HFF-Myc (cell line): ENCODE measurements at regions not wholly inside any gene's neighbourhood (a gene's known extent, or its start where the extent isn't known, plus 50 kb on each side); places are given as distances from the start of the nearest gene placed in this dataset.

Experiments
- DNase-seq: peaks from one replicate; pipeline ENCODE4 v3.0.0-alpha.2; 2011; ENCODE audit warnings: low read depth; ENCODE audit errors: extremely low read depth
- H3K4me3 ChIP-seq: replicated peaks from 2 replicates; pipeline ENCODE4 v1.5.1; 2011; ENCODE audit warnings: low read depth, mild to moderate bottlenecking, control low read depth, low read length
- TF ChIP-seq, protein P1 (sequence below): IDR thresholded peaks from 2 replicates; pipeline ENCODE4 v1.5.1; 2012; ENCODE audit warnings: mild to moderate bottlenecking, low read depth, low read length, control low read depth; ENCODE audit errors: missing control alignments

DNA sequence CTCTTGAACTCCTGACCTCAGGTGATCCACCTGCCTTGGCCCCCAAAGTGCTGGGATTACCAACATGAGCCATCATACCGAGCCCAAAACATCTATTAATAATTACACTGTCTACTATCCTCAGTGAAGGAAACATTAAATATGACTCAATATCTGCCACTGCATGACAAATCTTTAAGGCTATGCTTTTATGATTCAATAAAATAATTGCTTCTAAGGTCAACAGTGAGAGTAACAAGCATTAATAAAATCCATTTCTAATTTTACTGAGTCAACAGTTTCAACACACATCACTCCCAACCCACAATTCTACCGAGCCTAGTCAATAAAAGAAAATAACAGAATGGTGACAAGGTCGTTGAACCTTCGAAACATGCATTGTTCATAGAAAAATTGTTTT lies 125.5 kb upstream of the CHRM3 start:
- TF ChIP-seq, protein P1, sequence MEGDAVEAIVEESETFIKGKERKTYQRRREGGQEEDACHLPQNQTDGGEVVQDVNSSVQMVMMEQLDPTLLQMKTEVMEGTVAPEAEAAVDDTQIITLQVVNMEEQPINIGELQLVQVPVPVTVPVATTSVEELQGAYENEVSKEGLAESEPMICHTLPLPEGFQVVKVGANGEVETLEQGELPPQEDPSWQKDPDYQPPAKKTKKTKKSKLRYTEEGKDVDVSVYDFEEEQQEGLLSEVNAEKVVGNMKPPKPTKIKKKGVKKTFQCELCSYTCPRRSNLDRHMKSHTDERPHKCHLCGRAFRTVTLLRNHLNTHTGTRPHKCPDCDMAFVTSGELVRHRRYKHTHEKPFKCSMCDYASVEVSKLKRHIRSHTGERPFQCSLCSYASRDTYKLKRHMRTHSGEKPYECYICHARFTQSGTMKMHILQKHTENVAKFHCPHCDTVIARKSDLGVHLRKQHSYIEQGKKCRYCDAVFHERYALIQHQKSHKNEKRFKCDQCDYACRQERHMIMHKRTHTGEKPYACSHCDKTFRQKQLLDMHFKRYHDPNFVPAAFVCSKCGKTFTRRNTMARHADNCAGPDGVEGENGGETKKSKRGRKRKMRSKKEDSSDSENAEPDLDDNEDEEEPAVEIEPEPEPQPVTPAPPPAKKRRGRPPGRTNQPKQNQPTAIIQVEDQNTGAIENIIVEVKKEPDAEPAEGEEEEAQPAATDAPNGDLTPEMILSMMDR, result no peak
- no peak overlapping the region for H3K4me3 ChIP-seq
- DNase-seq, result no peak

DNA sequence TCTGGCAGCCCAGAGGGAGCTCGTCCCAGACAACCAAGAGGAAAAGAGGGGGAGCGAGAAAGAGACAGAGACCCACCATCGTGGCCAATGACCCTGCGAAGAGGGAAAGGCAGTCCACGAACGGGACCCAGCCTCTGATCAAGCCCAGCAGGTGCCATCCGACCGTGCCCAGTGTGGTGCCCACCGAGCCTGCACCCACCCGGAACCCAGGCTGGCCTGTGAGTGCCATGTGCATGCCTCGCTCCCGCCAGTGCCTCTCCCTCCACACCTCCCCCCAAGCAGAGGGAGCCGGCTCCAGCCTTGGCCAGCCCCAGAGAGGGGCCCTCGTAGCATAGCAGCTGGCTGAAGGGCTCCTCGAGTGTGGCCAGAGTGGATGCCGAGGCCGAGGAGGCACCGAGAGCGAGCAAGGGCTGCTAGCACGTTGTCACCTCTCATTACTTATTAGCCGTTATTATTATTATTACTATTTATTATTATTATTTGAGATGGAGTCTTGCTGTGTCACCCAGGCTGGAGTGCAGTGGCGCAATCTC lies 130.7 kb upstream of the CHRM3 start:
- H3K4me3 ChIP-seq, result no peak overlapping the region
- TF ChIP-seq, protein P1, result no peak
- DNase-seq, result no peak

DNA sequence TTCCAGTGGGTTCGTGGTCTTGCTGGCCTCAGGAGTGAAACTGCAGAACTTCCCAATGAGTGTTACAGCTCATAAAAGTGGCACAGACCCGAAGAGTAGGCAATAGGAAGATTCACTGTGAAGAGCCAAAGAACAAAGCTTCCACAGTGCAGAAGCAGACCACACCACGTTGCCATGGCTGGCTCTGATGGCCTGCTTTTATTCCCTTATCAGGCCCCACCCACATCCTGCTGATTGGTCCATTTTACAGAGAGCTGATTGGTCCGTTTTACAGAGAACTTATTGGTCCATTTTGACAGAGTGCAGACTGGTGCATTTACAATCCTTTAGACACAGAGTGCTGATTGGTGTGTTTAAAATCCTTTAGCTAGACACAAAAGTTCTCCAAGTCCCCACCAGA lies 131.4 kb upstream of the CHRM3 start:
- no peak overlapping the region for H3K4me3 ChIP-seq
- TF ChIP-seq, protein P1, result no peak
- no peak for DNase-seq

DNA sequence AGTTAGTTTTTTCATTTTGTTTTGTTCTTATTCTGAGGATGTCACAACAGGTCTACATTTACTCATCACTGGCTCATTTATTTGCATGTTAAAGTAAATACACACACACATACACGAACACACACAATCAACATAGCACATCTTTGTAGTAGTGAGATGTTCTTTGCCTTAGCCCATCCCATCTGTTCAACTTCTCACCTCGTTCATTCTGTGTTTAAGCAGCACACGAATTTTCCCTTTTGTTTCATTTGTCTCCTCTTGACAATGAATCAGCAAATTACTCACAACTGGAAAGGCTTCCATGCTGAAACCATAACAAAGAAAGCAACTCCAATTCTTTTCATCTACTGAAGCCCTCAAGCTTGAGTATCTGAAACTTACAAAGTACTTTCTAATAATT lies 133.3 kb upstream of the CHRM3 start:
- DNase-seq, result no peak
- H3K4me3 ChIP-seq, result no peak overlapping the region
- TF ChIP-seq, protein P1, result no peak

DNA sequence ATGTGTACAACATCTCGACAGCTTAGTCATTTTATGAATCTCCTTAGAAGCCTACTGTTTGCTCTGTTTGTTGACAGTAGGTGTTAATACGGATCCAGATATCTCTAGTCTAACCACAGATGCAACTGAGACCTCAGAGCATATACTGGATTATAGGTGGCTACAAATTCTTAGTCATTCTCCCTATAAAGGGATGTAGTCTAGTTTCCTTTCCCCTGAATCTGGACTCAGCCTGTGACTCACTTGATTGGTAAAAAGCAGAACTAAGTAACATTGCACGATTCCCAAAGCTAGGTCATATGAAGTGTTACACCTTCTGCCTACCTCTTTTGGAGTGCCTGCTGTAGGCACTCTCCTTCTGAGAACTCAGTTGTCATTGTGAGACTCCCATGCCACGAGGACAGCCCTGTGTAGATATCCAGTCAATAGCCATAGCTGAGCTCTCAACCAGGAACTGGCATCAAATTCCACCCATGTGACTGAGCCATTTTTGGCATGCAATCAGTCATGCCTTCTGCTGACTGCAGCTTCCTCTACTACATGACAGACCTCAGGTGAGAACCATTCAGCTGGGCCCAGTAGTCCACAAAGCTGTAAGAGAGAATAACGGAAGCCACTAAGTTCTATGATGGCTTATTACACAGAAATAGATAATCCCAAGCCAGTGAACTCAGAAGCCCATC lies 135.9 kb upstream of the CHRM3 start:
- TF ChIP-seq, protein P1, result no peak
- H3K4me3 ChIP-seq, result no peak overlapping the region
- no peak for DNase-seq

DNA sequence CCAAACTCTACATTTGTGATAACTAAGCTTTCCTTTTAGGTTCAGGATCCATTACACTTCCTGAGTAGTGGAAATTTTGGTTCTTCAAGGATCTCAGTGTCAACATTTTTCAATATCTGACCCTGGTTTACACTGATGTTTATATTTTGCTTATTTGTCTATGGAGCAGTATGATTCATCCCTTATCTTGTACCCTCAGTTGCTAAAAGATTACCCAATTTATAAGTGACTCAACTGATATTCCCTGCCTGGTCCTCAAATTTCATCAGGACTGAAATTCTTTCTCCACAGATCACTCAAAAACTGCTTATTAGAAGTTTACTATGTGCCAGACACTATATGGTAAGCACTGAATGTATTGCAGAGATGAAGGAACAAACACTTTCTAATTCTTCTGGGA lies 139.1 kb upstream of the CHRM3 start:
- H3K4me3 ChIP-seq, result no peak overlapping the region
- no peak for DNase-seq
- TF ChIP-seq, protein P1, result no peak

DNA sequence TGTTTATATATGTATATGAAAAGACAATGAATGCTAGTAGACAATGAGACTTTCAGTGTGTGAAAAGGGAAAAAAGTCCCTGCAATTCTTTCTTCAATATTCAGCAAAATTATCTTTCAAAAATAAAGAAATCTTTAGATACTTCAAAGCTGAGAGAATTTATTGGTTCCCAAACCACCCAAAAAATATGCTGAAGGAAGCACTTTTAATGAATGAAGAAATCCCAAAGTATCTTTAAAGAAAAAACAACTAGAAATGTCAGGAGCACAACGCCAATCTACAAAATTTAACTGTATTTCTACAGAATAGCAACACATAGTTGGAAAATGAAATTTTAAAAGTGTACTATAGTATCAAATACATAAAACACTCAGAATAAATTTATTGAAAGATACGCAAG lies 142.3 kb upstream of the CHRM3 start:
- no peak overlapping the region for H3K4me3 ChIP-seq
- no peak for DNase-seq
- TF ChIP-seq, protein P1, result no peak
